Ammon's horn (tissue), 1 donor: ENCODE measurements at regions not wholly inside any gene's neighbourhood (a gene's known extent, or its start where the extent isn't known, plus 50 kb on each side); places are given as distances from the start of the nearest gene placed in this dataset.

Experiments
- DNase-seq: peaks from one replicate; pipeline ENCODE4 v3.0.0-alpha.2; 2016; ENCODE audit warnings: low spot score

- no peak for DNase-seq
Measured at GRCh38 chr6:165950316-165950715, 217.3 kb downstream of the TBXT start.

DNA sequence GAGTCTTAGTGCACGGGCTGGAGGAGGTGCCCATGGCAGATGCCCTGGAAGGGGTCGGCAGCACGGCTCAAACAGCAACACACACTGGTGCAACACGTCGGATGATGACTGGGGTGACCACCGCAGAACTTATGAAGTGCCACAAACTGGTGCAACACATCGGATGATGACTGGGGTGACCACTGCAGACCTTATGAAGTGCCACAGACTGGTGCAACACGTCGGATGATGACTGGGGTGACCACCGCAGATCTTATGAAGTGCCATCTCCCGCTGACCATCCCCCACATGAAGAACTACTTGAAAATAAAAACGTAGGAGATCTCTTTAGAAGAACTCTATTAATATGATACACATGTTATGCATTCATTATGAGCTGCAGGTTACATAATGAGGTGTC is 218.3 kb downstream of the TBXT start:
- no peak for DNase-seq

DNA sequence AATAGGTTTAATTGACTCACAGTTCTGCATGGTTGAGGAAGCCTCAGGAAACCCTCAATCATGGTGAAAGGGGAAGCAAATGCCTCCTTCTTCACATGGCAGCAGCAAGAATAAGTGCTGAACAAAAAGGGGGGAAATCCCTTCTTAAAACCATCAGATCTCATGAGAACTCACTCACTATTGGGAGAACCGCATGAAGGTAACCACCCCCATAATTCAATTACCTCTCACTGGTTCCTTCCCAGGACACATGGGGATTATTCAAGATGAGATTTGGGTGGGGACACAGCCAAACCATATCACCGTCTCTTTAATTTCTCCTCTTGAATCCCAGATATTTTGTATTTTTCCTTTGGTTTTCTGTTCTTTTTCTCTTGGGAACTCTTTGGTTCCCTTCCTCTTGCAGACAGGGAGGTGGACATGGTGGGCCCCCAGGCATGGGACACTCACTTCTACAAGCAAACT is 223.6 kb downstream of the TBXT start:
- no peak for DNase-seq

- DNase-seq: no peak
Measured at GRCh38 chr6:165941786-165942185, 225.9 kb downstream of the TBXT start.

- DNase-seq: no peak
Measured at GRCh38 chr6:165941249-165941775, 226.3 kb downstream of the TBXT start.

GRCh38 chr6:165940366-165940765 is 227.3 kb downstream of the TBXT start:
- DNase-seq: no peak

DNA sequence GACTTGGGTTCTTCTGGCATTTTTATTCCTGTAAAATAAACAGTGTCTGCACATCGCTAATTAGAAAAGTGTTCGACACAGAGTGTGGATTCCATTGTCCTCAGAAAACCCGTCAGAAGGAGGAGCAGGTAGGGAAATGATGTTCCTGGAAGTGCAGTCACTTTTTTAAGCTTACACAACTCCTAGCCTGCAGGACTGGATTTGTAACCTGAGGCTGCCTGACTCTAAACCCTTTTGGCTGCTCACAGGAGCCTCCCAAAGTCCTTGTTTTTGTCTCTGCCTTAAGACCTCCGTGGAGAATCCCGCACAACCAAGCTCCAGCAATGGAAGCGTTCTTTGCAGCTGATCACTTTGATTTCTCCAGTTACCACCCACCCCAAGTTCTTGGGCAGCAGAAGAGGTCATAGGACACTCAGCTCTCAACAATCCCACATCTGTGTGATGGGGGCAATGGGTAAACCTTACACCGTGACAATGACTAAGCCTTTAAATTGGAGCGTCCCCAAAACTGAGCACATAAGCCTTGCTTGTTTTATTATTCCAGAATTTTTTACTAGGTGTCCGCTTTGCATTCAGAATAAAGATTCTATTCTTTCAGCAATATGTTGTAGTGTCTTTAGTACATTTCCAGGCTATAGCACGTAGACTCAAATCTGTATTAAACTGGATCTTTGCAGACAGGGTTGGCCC is 227.9 kb downstream of the TBXT start:
- DNase-seq: no peak

DNA sequence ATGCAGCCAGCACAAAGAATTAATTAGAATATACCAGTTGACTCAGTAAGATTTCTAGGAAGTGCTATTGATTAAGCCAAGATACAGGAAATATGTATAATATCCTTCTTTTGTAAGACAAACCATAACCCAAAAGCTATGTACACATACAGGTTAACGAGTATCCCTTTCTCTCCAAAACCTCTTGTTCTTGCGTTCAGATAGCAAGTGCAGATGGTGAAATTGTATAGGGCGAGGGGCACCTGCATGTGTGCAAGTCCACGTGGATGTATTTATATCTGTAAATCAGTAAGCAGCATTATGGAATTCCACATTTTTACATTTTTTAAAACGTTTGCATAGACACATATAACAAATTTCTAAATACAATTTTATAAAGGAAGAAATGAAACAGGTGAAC is 228.6 kb downstream of the TBXT start:
- no peak for DNase-seq

DNA sequence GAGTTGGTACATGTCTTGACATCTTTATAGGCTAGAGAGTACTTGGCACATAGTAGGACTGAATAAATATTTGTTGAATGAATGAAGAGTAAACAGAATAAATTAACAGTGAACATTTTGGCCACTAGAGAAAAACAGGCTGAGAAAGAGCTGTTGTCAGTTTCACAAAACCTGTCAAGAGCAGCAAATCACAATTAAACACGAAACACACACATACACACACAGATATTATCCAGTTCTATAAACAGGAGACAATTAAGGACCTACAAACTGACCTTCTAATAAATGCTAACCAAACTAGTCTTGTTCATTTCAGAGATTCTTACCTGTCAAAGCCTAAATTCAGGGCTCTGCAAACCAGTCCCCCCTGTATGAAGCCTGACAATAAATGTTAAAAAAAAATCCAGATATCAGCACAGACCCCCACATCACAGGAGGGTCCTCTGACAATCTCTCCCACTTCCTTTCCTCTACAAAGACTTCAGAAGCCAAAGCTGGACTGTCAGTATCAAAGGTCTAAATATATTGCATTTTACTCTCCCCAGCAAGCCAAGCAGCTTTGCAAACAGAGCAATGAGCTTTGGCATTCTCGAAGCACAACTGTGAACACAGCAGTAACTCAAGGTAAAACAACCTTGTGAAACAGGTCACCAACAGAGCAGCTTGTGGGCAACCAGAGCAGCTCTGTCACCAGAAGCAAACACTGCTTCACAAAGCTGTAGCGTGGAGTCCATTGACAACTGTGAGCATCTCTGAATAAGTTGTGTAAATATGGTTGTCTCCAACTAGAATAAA is 229.9 kb downstream of the TBXT start:
- no peak for DNase-seq

- no peak for DNase-seq
Measured at GRCh38 chr6:165936660-165937059, 231.0 kb downstream of the TBXT start.

DNA sequence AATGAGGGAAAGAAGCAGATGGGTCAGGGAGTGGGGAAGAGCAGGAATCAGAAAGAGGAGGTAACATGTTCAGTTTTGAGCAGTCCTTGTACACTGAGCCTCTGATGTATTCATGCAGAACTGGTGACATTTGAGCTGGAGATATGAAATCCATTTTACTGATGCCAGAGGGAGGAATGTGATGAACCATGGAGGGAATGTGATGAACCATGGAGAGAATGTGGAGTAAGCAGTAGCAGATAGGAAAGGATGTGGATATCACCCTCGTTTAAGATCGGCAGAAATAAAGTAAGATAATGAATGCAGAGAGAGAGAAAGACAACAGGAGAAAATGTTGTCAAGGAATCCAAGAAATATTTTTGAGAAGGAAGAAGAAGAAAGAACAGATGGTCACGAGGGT is 231.6 kb downstream of the TBXT start:
- DNase-seq: no peak

DNA sequence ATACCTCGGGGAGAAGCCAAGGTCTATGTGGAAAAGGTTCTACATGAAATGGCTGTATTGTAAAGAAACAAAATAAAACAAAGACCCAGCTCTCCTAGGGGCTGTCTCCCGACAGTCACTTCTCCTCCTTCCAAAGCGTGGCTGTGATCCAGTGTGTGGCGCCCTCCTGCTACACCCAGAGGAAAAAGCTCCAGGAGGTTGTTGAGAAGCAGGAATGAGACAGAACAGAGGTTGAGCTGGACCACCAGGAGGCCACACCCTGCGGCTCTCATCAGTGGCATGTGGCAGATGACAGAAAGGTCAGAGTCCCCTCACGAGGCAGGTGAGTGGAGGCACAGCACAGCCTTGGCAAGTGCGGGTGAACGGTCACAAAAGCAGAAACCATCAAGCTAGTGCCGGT is 236.0 kb downstream of the TBXT start:
- DNase-seq: no peak

DNA sequence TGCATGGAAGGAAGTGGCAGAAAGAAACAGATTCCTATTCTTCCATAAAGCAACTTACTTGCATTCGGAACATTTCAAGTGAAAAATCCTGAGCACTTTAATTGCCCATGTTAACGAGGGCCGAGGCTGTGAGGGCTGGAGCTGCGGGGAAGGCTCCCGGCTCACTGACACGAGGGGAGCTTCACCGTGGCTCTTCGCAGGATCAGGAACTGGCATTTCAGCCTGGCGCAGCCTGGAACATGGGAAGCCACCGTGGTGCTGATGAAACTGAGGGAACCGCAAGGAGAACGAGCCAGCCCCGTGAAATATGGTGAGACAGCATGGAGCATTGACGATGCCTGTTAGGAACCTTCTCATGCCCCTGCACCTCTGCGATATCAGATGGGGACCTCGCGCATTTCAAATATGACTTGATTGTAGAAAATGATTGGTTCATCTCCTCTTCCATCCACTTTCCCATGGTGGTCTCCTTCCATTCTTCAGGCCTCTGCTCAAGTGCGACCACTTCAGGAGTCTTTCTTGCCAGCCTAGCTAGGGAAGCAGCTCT is 236.9 kb downstream of the TBXT start:
- DNase-seq: no peak

GRCh38 chr6:165929607-165930006 is 238.0 kb downstream of the TBXT start:
- DNase-seq: no peak

- DNase-seq: no peak
Measured at GRCh38 chr6:165926378-165926777, 241.3 kb downstream of the TBXT start.

DNA sequence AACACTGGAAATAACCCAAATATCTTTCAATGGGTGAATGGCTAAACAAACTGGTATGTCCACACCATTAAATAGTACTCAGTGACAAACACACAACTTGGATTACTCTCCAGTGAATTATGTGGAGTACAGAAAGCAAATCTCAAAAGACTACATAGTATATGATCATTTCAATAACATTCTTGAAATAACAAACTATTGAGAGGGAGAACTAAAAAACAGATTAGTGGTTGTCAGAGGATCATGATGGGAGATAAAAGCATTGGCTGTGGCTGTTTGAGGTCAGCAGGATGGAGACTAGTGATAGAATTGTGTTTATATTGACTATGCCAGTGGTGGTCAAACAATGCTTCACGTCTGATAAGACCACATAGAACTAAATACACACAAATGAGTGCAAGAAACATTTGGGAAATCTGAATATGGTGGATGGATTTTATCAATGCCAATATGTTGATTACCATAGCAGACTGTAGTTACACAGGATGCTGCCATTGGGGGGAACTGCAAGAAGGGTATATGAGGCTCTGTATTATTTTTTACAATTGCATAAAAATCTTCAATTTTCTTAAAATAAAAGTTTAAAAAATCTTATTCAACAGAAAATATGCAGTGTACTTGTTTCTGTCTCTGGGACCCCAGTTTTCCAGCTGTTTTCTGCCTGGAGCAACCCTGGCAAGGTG is 242.0 kb downstream of the TBXT start:
- no peak for DNase-seq

- DNase-seq: no peak
Measured at GRCh38 chr6:165922309-165922794, 245.3 kb downstream of the TBXT start.

DNA sequence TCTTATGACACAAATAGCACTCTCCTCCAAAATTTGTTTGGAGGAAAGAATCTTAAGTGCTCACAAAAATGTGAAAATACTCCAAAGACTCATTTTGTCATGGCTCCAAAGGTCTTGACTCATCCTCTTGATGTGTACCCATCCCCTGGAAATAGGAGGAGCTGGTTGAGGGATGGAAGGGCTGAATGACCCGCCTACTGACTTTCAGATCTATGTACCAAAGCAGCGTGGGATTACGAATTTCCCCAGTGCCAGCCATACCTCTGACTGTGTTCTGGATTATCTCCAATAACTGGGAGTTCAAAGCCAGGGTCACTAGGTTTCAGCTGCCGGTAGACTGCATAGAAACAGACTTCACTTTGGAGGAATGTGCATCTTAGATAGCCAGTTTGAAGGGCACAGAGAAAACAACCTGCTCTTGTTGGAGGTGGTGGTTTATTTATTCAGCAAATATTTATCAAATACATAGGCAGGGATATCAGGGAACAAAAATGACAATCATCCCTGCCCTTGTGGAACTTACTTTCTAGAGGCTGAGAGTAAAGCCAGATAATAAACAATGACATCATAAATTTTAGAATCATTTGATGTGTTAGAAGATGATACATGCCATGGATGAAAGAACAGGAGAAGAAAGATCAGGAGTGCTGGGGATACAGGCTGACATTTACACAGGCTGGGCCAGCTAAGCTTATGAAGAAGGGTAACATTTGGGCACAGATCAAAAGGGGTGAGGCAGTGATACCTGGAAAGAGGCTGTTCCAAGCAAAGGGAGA is 246.6 kb downstream of the TBXT start:
- DNase-seq: no peak

DNA sequence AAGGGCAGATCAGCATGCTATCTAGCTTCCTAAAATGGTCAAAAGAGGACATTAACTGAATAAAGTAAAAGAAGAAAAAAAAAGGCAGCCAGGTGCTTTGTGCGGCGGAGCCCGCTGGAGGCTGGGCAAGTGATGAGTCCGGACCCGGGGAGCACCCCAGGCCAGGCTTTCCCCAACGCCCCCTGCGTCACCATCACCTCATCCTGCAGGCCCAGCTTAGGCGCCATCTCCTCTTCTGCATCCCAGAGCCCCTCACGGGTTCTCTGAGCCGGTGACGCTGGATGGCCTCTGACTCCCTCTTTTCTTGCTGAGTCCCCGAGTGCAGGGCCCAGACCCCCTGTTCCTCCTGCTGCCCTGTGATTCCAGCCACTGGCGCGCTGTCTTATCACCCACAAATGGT is 250.1 kb downstream of the TBXT start:
- DNase-seq: no peak

GRCh38 chr6:165915022-165915770 is 252.2 kb upstream of the PDE10A start:
- peak; percentile 18 for DNase-seq
